ENCODE measurements at regions not wholly inside any gene's neighbourhood (a gene's known extent, or its start where the extent isn't known, plus 50 kb on each side); places are given as distances from the start of the nearest gene placed in this dataset.

- Histone ChIP-seq H3K27ac (ENCODE audit: low read depth, low read length) (no peak overlapping the region), H3K4me1 (ENCODE audit: control insufficient read depth, insufficient read depth, low read length) (no peaks in the 10 kb centered on the region), H3K9me3 (ENCODE audit: control insufficient read depth, low read length) (no peaks in the 10 kb centered on the region), H3K27me3 (ENCODE audit: control insufficient read depth, insufficient read depth, low read length, poor library complexity, severe bottlenecking) (no peaks in the 10 kb centered on the region), H3K4me3 (ENCODE audit: low read length) (no peak overlapping the region), H3K36me3 (ENCODE audit: control insufficient read depth, insufficient read depth, low read length) (no peaks in the 10 kb centered on the region), H3K9ac (ENCODE audit: extremely low read depth, low read length, poor library complexity, severe bottlenecking) (no peak overlapping the region)
- Mint-ChIP-seq H3K4me1 (peaks cover 5% of the 10 kb centered on the region), H3K9me3 (no peaks in the 10 kb centered on the region), H3K27me3 (ENCODE audit: insufficient read depth) (no peaks in the 10 kb centered on the region), H3K27ac (no peak overlapping the region), H3K36me3 (ENCODE audit: low read depth) (no peaks in the 10 kb centered on the region), H3K4me3 (no peak overlapping the region)
- no peak for TF ChIP-seq CTCF (conservative IDR thresholded peaks at IDR 0.05)
- WGBS, 2 experiments (ENCODE audit: insufficient coverage in 1 of 2, insufficient read length in 1 of 2) = 67 to 69% methylated on average over 1 to 2 of the region's 2 CpGs
- DNase-seq = no peak
Observed at GRCh38 chr4:11111370-11111769, 317.3 kb downstream of the HS3ST1 start.

- Histone ChIP-seq H3K36me3 (ENCODE audit: control insufficient read depth, insufficient read depth, low read length) (no peaks in the 10 kb centered on the region), H3K4me1 (ENCODE audit: control insufficient read depth, insufficient read depth, low read length) (no peaks in the 10 kb centered on the region), H3K27me3 (ENCODE audit: control insufficient read depth, insufficient read depth, low read length, poor library complexity, severe bottlenecking) (no peaks in the 10 kb centered on the region), H3K9me3 (ENCODE audit: control insufficient read depth, low read length) (no peaks in the 10 kb centered on the region), H3K4me3 (ENCODE audit: low read length) (no peak overlapping the region), H3K9ac (ENCODE audit: extremely low read depth, low read length, poor library complexity, severe bottlenecking) (no peak overlapping the region), H3K27ac (ENCODE audit: low read depth, low read length) (no peak overlapping the region)
- Mint-ChIP-seq H3K4me1 (peaks cover 5% of the 10 kb centered on the region), H3K9me3 (peaks cover 4% of the 10 kb centered on the region), H3K4me3 (no peak overlapping the region), H3K36me3 (ENCODE audit: low read depth) (peaks cover 15% of the 10 kb centered on the region), H3K27me3 (ENCODE audit: insufficient read depth) (no peaks in the 10 kb centered on the region), H3K27ac (no peak overlapping the region)
- DNase-seq = no peak
- 89 to 100% methylated on average over 2 of the region's 2 CpGs for WGBS, 2 experiments (ENCODE audit: insufficient coverage in 1 of 2, insufficient read length in 1 of 2)
- no peak for TF ChIP-seq CTCF (conservative IDR thresholded peaks at IDR 0.05)
Observed at GRCh38 chr4:11106759-11107158, 321.9 kb downstream of the HS3ST1 start.

GRCh38 chr4:11106190-11106589 is 322.5 kb downstream of the HS3ST1 start:
- Mint-ChIP-seq H3K27ac (no peak overlapping the region), H3K4me3 (no peak overlapping the region), H3K9me3 (peaks cover 4% of the 10 kb centered on the region), H3K36me3 (ENCODE audit: low read depth) (peaks cover 20% of the 10 kb centered on the region), H3K27me3 (ENCODE audit: insufficient read depth) (no peaks in the 10 kb centered on the region), H3K4me1 (peaks cover 8% of the 10 kb centered on the region)
- no peaks in the 10 kb centered on the region for H3K4me1 ChIP-seq (ENCODE audit: control insufficient read depth, insufficient read depth, low read length)
- no peak overlapping the region for H3K9ac ChIP-seq (ENCODE audit: extremely low read depth, low read length, poor library complexity, severe bottlenecking)
- no peaks in the 10 kb centered on the region for H3K36me3 ChIP-seq (ENCODE audit: control insufficient read depth, insufficient read depth, low read length)
- H3K27ac ChIP-seq (ENCODE audit: low read depth, low read length) = no peak overlapping the region
- no peak for DNase-seq
- no peak overlapping the region for H3K4me3 ChIP-seq (ENCODE audit: low read length)
- no peaks in the 10 kb centered on the region for H3K9me3 ChIP-seq (ENCODE audit: control insufficient read depth, low read length)
- TF ChIP-seq CTCF (conservative IDR thresholded peaks at IDR 0.05) = no peak
- no peaks in the 10 kb centered on the region for H3K27me3 ChIP-seq (ENCODE audit: control insufficient read depth, insufficient read depth, low read length, poor library complexity, severe bottlenecking)
